Tibial artery (tissue), 4 donors: ENCODE measurements at regions not wholly inside any gene's neighbourhood (a gene's known extent, or its start where the extent isn't known, plus 50 kb on each side); places are given as distances from the start of the nearest gene placed in this dataset.

Source experiments
- DNase-seq, 2 donors: peaks; one replicate each; pipeline ENCODE4 v3.0.0-alpha.2; 2019
- H3K27ac ChIP-seq, 2 donors: fragments of 200-600 bp; sonication (generic) in 1 of 2; 1 replicate in 1 of 2; 2 replicates in 1 of 2; pipeline ENCODE4 v1.5.1; 2018 to 2019; ENCODE audit warnings: mild to moderate bottlenecking in 1 of 2
- H3K27me3 ChIP-seq, 2 donors: fragments of 200-600 bp; sonication (generic) in 1 of 2; one replicate each; pipeline versions ENCODE4 v1.5.1 to v1.6.0; 2016 to 2019
- H3K36me3 ChIP-seq, 3 donors: fragments of 200-600 bp; sonication (generic) in 2 of 3; one replicate each; pipeline ENCODE4 v1.5.1; 2016 to 2019; ENCODE audit warnings: mild to moderate bottlenecking in 2 of 3
- H3K4me1 ChIP-seq, 4 donors: fragments of 200-600 bp; sonication (generic) in 2 of 4; 1 replicate in 3 of 4; 2 replicates in 1 of 4; pipeline ENCODE4 v1.5.1; 2016 to 2019
- H3K4me3 ChIP-seq, 2 donors: fragments of 200-600 bp; sonication (generic) in 1 of 2; 1 replicate in 1 of 2; 2 replicates in 1 of 2; pipeline ENCODE4 v1.5.1; 2018 to 2019; ENCODE audit warnings: mild to moderate bottlenecking in 2 of 2
- H3K9me3 ChIP-seq, 3 donors: fragments of 200-600 bp; sonication (generic) in 1 of 3; one replicate each; pipeline ENCODE4 v1.5.1; 2016 to 2019
- CTCF ChIP-seq, 2 experiments: fragments of 200-600 bp in 1 of 2; fragments of 450-650 bp in 1 of 2; IDR thresholded peaks; one replicate each; pipeline ENCODE4 v1.5.1; 2017 to 2019; ENCODE audit warnings: antibody characterized with exemption in 2 of 2, mild to moderate bottlenecking in 1 of 2, moderate library complexity in 1 of 2
- intact Hi-C: fragments of 100-400 bp; cut with DNase I; formaldehyde crosslinking; loops from one replicate; pipeline ENCODE4 v1.15.0; 2023; ENCODE audit warnings: low total_unique reads

GRCh38 chr16:26667307-26667706 is 399.4 kb upstream of the C16orf82 start:
- TF ChIP-seq CTCF (IDR thresholded peaks at IDR 0.05) = no peak
- Histone ChIP-seq H3K36me3 (no peaks in the 10 kb centered on the region), H3K4me3 (no peak overlapping the region), H3K4me1 (no peaks in the 10 kb centered on the region), H3K27me3 (no peaks in the 10 kb centered on the region), H3K27ac (no peak overlapping the region), H3K9me3 (no peaks in the 10 kb centered on the region)
- intact Hi-C loops = no loop called here
- no peak for DNase-seq

GRCh38 chr16:26668026-26668425 is 398.7 kb upstream of the C16orf82 start:
- H3K36me3 ChIP-seq = no peaks in the 10 kb centered on the region
- H3K9me3 ChIP-seq = no peaks in the 10 kb centered on the region
- H3K4me1 ChIP-seq = no peaks in the 10 kb centered on the region
- no peak for DNase-seq
- intact Hi-C loops = no loop called here
- H3K4me3 ChIP-seq = no peak overlapping the region
- no peak for TF ChIP-seq CTCF (IDR thresholded peaks at IDR 0.05)
- H3K27ac ChIP-seq = no peak overlapping the region
- no peaks in the 10 kb centered on the region for H3K27me3 ChIP-seq

GRCh38 chr16:26672206-26672605 is 394.5 kb upstream of the C16orf82 start:
- Histone ChIP-seq H3K4me1 (no peaks in the 10 kb centered on the region), H3K36me3 (no peaks in the 10 kb centered on the region), H3K27ac (no peak overlapping the region), H3K4me3 (no peak overlapping the region), H3K27me3 (no peaks in the 10 kb centered on the region), H3K9me3 (no peaks in the 10 kb centered on the region)
- intact Hi-C loops = no loop called here
- DNase-seq = no peak
- TF ChIP-seq CTCF (IDR thresholded peaks at IDR 0.05) = no peak

GRCh38 chr16:26673011-26673410 is 393.7 kb upstream of the C16orf82 start:
- Histone ChIP-seq H3K9me3 (no peaks in the 10 kb centered on the region), H3K36me3 (no peaks in the 10 kb centered on the region), H3K4me3 (no peak overlapping the region), H3K4me1 (no peaks in the 10 kb centered on the region), H3K27me3 (no peaks in the 10 kb centered on the region), H3K27ac (no peak overlapping the region)
- DNase-seq = no peak
- no peak for TF ChIP-seq CTCF (IDR thresholded peaks at IDR 0.05)
- intact Hi-C loops = no loop called here

- H3K4me1 ChIP-seq = no peaks in the 10 kb centered on the region
- TF ChIP-seq CTCF (IDR thresholded peaks at IDR 0.05) = no peak
- no peaks in the 10 kb centered on the region for H3K36me3 ChIP-seq
- H3K9me3 ChIP-seq = no peaks in the 10 kb centered on the region
- H3K27me3 ChIP-seq = no peaks in the 10 kb centered on the region
- H3K4me3 ChIP-seq = no peak overlapping the region
- no peak for DNase-seq
- no peak overlapping the region for H3K27ac ChIP-seq
- intact Hi-C loops = no loop called here
Observed at GRCh38 chr16:26680671-26681070, 386.1 kb upstream of the C16orf82 start.

GRCh38 chr16:26688105-26688504 is 378.6 kb upstream of the C16orf82 start:
- no peak overlapping the region for H3K4me3 ChIP-seq
- H3K27ac ChIP-seq = no peak overlapping the region
- no peaks in the 10 kb centered on the region for H3K36me3 ChIP-seq
- intact Hi-C loops = no loop called here
- H3K27me3 ChIP-seq = no peaks in the 10 kb centered on the region
- no peaks in the 10 kb centered on the region for H3K9me3 ChIP-seq
- H3K4me1 ChIP-seq = no peaks in the 10 kb centered on the region
- TF ChIP-seq CTCF (IDR thresholded peaks at IDR 0.05) = no peak
- DNase-seq = no peak
